ENCODE measurements at regions not wholly inside any gene's neighbourhood (a gene's known extent, or its start where the extent isn't known, plus 50 kb on each side); places are given as distances from the start of the nearest gene placed in this dataset.

DNA sequence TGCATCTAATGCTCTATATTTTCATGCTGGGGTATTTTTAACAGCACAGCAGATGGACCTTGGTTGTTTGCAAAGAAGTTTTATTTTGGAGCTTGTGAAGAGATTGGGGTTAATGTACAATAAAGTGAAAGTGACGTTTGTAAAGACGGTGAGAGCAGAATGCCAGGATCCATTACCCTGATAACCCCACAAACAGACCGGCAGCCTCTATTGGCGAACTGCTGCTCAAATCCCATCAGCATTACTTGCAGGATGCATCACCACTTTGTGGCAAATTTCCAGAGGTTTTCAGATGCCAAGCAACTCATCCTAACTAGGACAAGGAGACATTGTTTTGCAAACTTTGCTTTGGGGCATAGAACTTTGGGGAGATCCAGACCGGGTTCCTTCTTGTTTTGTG is 383.3 kb upstream of the ZNF462 start:
- Histone ChIP-seq H3K9me3 (ENCODE audit: control insufficient read depth, low read depth, low read length) (no peaks in the 10 kb centered on the region), H2BK120ac (ENCODE audit: low read depth, low read length, poor library complexity, severe bottlenecking) (no peak overlapping the region), H2BK15ac (ENCODE audit: low read depth, low read length) (no peak overlapping the region), H3K23me2 (ENCODE audit: insufficient read length, low read depth, low read length, poor library complexity, severe bottlenecking) (no peaks in the 10 kb centered on the region), H3K27ac (ENCODE audit: insufficient read length, low read depth, low read length) (no peak overlapping the region), H3K4me2 (ENCODE audit: insufficient read depth, insufficient read length, low read length) (no peak overlapping the region), H3K14ac (ENCODE audit: insufficient read depth, low read length) (no peak overlapping the region), H3K4ac (ENCODE audit: low read depth, low read length) (no peak overlapping the region), H4K8ac (replicated peaks; ENCODE audit: insufficient read length, low read depth, low read length) (no peak overlapping the region), H4K91ac (ENCODE audit: insufficient read length, low read depth, low read length) (no peak overlapping the region), H2AK5ac (ENCODE audit: insufficient read length, low read length) (no peak overlapping the region), H3K56ac (ENCODE audit: insufficient read length, low read depth, low read length) (no peak overlapping the region), H3K79me2 (ENCODE audit: insufficient read depth, low read length) (no peaks in the 10 kb centered on the region), H2BK20ac (ENCODE audit: low read depth, low read length, poor library complexity, severe bottlenecking) (no peak overlapping the region), H3K79me1 (ENCODE audit: insufficient read depth, low read depth, low read length, poor library complexity, severe bottlenecking) (no peaks in the 10 kb centered on the region), H2BK5ac (ENCODE audit: insufficient read length, low read length) (no peak overlapping the region), H2BK12ac (ENCODE audit: insufficient read length, low read depth, low read length) (no peak overlapping the region), H4K5ac (ENCODE audit: insufficient read length, low read depth, low read length) (no peak overlapping the region), H4K20me1 (ENCODE audit: control insufficient read depth, insufficient read depth, insufficient read length) (no peaks in the 10 kb centered on the region), H3K27me3 (ENCODE audit: insufficient read depth, low read length) (no peaks in the 10 kb centered on the region), H2AFZ (ENCODE audit: low read length) (no peak overlapping the region), H3T11ph (ENCODE audit: low read length) (no peak overlapping the region), H3K4me1 (ENCODE audit: insufficient read depth, low read length) (no peaks in the 10 kb centered on the region), H3K18ac (ENCODE audit: insufficient read length, low read depth, low read length) (no peak overlapping the region), H3K23ac (ENCODE audit: insufficient read length, low read depth, low read length) (no peak overlapping the region), H3K9ac (ENCODE audit: extremely low read depth, insufficient read length, low read length) (no peak overlapping the region)
- Mint-ChIP-seq H3K36me3 (ENCODE audit: insufficient read depth in 1 of 3, low read depth in 3 of 3) (peaks cover 0 to 3% (median 0%) of the 10 kb centered on the region in 3 experiments; a peak in 2 of 7 replicates), H3K27ac (no peak overlapping the region), H3K4me3 (no peak overlapping the region), H3K4me1 (peaks cover 0 to 5% of the 10 kb centered on the region in 2 experiments; a peak in 2 of 4 replicates), H3K27me3 (ENCODE audit: low read depth) (no peaks in the 10 kb centered on the region), H3K9me3 (peaks cover 4 to 5% of the 10 kb centered on the region in 2 experiments; a peak in 3 of 5 replicates)
- no CpG with 5 or more reads among the region's 5 CpGs for WGBS (ENCODE audit: extremely low coverage, insufficient read length, low lambda C conversion rate)
- DNase-seq = no peak
- TF ChIP-seq, protein P1, sequence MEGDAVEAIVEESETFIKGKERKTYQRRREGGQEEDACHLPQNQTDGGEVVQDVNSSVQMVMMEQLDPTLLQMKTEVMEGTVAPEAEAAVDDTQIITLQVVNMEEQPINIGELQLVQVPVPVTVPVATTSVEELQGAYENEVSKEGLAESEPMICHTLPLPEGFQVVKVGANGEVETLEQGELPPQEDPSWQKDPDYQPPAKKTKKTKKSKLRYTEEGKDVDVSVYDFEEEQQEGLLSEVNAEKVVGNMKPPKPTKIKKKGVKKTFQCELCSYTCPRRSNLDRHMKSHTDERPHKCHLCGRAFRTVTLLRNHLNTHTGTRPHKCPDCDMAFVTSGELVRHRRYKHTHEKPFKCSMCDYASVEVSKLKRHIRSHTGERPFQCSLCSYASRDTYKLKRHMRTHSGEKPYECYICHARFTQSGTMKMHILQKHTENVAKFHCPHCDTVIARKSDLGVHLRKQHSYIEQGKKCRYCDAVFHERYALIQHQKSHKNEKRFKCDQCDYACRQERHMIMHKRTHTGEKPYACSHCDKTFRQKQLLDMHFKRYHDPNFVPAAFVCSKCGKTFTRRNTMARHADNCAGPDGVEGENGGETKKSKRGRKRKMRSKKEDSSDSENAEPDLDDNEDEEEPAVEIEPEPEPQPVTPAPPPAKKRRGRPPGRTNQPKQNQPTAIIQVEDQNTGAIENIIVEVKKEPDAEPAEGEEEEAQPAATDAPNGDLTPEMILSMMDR (conservative IDR thresholded peaks at IDR 0.05) = no peak

Data from H9 (cell line).